ENCODE measurements at regions not wholly inside any gene's neighbourhood (a gene's known extent, or its start where the extent isn't known, plus 50 kb on each side); places are given as distances from the start of the nearest gene placed in this dataset.
A peak's percentile ranks its signal among the peaks of the same experiment; 100 is the strongest.

DNA sequence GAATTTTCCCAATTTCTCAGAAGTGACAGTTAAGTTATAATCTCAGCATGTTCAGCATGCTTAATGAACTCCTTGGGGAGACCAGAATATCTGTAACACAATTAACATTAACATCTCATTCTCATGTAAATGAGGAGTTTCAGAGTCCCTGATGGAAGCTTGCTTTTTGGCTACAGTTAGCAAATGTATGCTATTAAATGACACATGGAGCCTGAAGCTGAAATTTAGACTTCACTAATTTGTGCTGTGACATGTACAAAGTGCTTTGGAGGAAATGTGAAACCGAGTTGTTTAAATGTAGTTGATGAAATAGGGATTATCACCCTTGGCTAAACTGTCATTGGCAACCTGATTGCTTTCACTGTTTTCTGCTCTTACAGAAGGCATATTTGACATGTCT, 2265.1 kb upstream of the PCDH20 start:
- Mint-ChIP-seq H3K27me3 (ENCODE audit: low read depth) (0 out of 2 replicates have a peak, but pooled peaks cover 3% of the 10 kb centered on the region), H3K4me1 (peaks cover 48% of the 10 kb centered on the region), H3K27ac (no peak overlapping the region), H3K9me3 (peaks cover 20% of the 10 kb centered on the region), H3K4me3 (peak overlapping the region; percentile 35), H3K36me3 (peaks cover 21% of the 10 kb centered on the region)
- DNase-seq (ENCODE audit: low spot score), result no peak
- TF ChIP-seq SMAD3 (CRISPR knock-in tag; IDR thresholded peaks at IDR 0.05; ENCODE audit: borderline replicate concordance), result no peak
- TF ChIP-seq ATF1 (CRISPR knock-in tag; IDR thresholded peaks at IDR 0.05), result no peak
- TF ChIP-seq IRF1 (CRISPR knock-in tag; IDR thresholded peaks at IDR 0.05), result no peak
- TF ChIP-seq FOXP1 (CRISPR knock-in tag; IDR thresholded peaks at IDR 0.05; ENCODE audit: borderline replicate concordance), result no peak
- no peak for TF ChIP-seq CBFB (CRISPR knock-in tag; IDR thresholded peaks at IDR 0.05; ENCODE audit: low read depth)
- TF ChIP-seq, protein P1, sequence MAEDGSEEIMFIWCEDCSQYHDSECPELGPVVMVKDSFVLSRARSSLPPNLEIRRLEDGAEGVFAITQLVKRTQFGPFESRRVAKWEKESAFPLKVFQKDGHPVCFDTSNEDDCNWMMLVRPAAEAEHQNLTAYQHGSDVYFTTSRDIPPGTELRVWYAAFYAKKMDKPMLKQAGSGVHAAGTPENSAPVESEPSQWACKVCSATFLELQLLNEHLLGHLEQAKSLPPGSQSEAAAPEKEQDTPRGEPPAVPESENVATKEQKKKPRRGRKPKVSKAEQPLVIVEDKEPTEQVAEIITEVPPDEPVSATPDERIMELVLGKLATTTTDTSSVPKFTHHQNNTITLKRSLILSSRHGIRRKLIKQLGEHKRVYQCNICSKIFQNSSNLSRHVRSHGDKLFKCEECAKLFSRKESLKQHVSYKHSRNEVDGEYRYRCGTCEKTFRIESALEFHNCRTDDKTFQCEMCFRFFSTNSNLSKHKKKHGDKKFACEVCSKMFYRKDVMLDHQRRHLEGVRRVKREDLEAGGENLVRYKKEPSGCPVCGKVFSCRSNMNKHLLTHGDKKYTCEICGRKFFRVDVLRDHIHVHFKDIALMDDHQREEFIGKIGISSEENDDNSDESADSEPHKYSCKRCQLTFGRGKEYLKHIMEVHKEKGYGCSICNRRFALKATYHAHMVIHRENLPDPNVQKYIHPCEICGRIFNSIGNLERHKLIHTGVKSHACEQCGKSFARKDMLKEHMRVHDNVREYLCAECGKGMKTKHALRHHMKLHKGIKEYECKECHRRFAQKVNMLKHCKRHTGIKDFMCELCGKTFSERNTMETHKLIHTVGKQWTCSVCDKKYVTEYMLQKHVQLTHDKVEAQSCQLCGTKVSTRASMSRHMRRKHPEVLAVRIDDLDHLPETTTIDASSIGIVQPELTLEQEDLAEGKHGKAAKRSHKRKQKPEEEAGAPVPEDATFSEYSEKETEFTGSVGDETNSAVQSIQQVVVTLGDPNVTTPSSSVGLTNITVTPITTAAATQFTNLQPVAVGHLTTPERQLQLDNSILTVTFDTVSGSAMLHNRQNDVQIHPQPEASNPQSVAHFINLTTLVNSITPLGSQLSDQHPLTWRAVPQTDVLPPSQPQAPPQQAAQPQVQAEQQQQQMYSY (CRISPR knock-in tag; IDR thresholded peaks at IDR 0.05), result no peak
- TF ChIP-seq OVOL2 (CRISPR knock-in tag; IDR thresholded peaks at IDR 0.05; ENCODE audit: borderline replicate concordance), result no peak
- ATAC-seq, result peak; percentile 90
- CTCF ChIA-PET, result no interaction called here
- POLR2A ChIA-PET, result no interaction called here

DNA sequence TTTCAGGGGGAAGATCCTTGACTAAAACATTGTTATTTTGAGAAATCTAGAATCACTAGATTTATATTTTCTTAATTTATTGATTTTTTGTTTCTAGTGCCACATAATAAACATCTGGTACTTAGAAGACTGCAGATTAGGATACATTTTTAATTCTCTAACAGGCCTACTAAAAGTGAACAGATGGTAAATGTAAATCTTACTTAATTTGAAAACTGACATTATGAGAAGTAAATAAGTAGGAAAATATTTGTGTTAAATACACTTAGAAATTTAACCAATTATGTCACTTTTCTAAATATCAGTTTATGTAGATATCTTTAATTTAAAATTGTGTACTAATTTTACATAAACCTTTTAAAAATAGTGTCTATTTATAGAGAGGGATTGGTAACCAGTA, 2255.6 kb upstream of the PCDH20 start:
- Mint-ChIP-seq H3K36me3 (no peaks in the 10 kb centered on the region), H3K9me3 (no peaks in the 10 kb centered on the region), H3K27me3 (ENCODE audit: low read depth) (no peaks in the 10 kb centered on the region), H3K4me3 (no peak overlapping the region), H3K4me1 (peaks cover 11% of the 10 kb centered on the region), H3K27ac (no peak overlapping the region)
- ChIA-PET POLR2A (no interaction called here), CTCF (no interaction called here)
- no peak for DNase-seq (ENCODE audit: low spot score)
- no peak for ATAC-seq
- TF ChIP-seq IRF2 (CRISPR knock-in tag; IDR thresholded peaks at IDR 0.05; ENCODE audit: borderline replicate concordance, low read depth) (no peak), SMAD3 (CRISPR knock-in tag; IDR thresholded peaks at IDR 0.05; ENCODE audit: borderline replicate concordance) (no peak), EMX1 (CRISPR knock-in tag; IDR thresholded peaks at IDR 0.05) (no peak), FOXP1 (CRISPR knock-in tag; IDR thresholded peaks at IDR 0.05; ENCODE audit: borderline replicate concordance) (no peak), NR3C1 (CRISPR knock-in tag; conservative IDR thresholded peaks at IDR 0.05; ENCODE audit: low read depth) (no peak), MLX (CRISPR knock-in tag; IDR thresholded peaks at IDR 0.05) (no peak), KAT7 (CRISPR knock-in tag; IDR thresholded peaks at IDR 0.05; ENCODE audit: borderline replicate concordance) (no peak), NFATC4 (CRISPR knock-in tag; IDR thresholded peaks at IDR 0.05) (no peak), SMAD4 (CRISPR knock-in tag; IDR thresholded peaks at IDR 0.05) (no peak), PREB (CRISPR knock-in tag; IDR thresholded peaks at IDR 0.05; ENCODE audit: borderline replicate concordance) (no peak)
- TF ChIP-seq, protein P2, sequence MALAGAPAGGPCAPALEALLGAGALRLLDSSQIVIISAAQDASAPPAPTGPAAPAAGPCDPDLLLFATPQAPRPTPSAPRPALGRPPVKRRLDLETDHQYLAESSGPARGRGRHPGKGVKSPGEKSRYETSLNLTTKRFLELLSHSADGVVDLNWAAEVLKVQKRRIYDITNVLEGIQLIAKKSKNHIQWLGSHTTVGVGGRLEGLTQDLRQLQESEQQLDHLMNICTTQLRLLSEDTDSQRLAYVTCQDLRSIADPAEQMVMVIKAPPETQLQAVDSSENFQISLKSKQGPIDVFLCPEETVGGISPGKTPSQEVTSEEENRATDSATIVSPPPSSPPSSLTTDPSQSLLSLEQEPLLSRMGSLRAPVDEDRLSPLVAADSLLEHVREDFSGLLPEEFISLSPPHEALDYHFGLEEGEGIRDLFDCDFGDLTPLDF (CRISPR knock-in tag; IDR thresholded peaks at IDR 0.05), result no peak
- TF ChIP-seq, protein P3, sequence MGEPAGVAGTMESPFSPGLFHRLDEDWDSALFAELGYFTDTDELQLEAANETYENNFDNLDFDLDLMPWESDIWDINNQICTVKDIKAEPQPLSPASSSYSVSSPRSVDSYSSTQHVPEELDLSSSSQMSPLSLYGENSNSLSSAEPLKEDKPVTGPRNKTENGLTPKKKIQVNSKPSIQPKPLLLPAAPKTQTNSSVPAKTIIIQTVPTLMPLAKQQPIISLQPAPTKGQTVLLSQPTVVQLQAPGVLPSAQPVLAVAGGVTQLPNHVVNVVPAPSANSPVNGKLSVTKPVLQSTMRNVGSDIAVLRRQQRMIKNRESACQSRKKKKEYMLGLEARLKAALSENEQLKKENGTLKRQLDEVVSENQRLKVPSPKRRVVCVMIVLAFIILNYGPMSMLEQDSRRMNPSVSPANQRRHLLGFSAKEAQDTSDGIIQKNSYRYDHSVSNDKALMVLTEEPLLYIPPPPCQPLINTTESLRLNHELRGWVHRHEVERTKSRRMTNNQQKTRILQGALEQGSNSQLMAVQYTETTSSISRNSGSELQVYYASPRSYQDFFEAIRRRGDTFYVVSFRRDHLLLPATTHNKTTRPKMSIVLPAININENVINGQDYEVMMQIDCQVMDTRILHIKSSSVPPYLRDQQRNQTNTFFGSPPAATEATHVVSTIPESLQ (CRISPR knock-in tag; IDR thresholded peaks at IDR 0.05), result no peak
- TF ChIP-seq, protein P4, sequence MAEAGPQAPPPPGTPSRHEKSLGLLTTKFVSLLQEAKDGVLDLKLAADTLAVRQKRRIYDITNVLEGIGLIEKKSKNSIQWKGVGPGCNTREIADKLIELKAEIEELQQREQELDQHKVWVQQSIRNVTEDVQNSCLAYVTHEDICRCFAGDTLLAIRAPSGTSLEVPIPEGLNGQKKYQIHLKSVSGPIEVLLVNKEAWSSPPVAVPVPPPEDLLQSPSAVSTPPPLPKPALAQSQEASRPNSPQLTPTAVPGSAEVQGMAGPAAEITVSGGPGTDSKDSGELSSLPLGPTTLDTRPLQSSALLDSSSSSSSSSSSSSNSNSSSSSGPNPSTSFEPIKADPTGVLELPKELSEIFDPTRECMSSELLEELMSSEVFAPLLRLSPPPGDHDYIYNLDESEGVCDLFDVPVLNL (CRISPR knock-in tag; IDR thresholded peaks at IDR 0.05; ENCODE audit: borderline replicate concordance, low read depth), result no peak
- TF ChIP-seq, protein P5, sequence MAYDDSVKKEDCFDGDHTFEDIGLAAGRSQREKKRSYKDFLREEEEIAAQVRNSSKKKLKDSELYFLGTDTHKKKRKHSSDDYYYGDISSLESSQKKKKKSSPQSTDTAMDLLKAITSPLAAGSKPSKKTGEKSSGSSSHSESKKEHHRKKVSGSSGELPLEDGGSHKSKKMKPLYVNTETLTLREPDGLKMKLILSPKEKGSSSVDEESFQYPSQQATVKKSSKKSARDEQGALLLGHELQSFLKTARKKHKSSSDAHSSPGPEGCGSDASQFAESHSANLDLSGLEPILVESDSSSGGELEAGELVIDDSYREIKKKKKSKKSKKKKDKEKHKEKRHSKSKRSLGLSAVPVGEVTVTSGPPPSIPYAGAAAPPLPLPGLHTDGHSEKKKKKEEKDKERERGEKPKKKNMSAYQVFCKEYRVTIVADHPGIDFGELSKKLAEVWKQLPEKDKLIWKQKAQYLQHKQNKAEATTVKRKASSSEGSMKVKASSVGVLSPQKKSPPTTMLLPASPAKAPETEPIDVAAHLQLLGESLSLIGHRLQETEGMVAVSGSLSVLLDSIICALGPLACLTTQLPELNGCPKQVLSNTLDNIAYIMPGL (CRISPR knock-in tag; IDR thresholded peaks at IDR 0.05), result no peak
